KMS-11 (cell line): ENCODE measurements at regions not wholly inside any gene's neighbourhood (a gene's known extent, or its start where the extent isn't known, plus 50 kb on each side); places are given as distances from the start of the nearest gene placed in this dataset.

Source experiments
- H2AFZ ChIP-seq: fragments of 200-600 bp; sonication (generic); 2 replicates; pipeline ENCODE4 v1.6.1; 2016; ENCODE audit warnings: antibody characterized with exemption, mixed run types, low read depth
- H3K27ac ChIP-seq: fragments of 200-600 bp; sonication (generic); 2 replicates; pipeline ENCODE4 v1.6.1; 2016; ENCODE audit warnings: mild to moderate bottlenecking, mixed run types
- H3K27me3 ChIP-seq: fragments of 200-600 bp; sonication (generic); 2 replicates; pipeline ENCODE4 v1.6.1; 2017; ENCODE audit warnings: mild to moderate bottlenecking, low read depth, mixed run types, moderate library complexity; ENCODE audit not compliant: insufficient read depth
- H3K36me3 ChIP-seq: fragments of 200-600 bp; sonication (generic); 2 replicates; pipeline ENCODE4 v1.6.1; 2017; ENCODE audit warnings: mild to moderate bottlenecking, mixed run types; ENCODE audit not compliant: insufficient read depth
- H3K4me1 ChIP-seq: fragments of 200-600 bp; sonication (generic); 2 replicates; pipeline ENCODE4 v1.6.1; 2016; ENCODE audit warnings: mild to moderate bottlenecking, low read depth, mixed run types; ENCODE audit not compliant: poor library complexity, severe bottlenecking
- H3K4me2 ChIP-seq: fragments of 200-600 bp; sonication (generic); 2 replicates; pipeline ENCODE4 v1.7.0; 2016; ENCODE audit warnings: mild to moderate bottlenecking, mixed run types
- H3K4me3 ChIP-seq: fragments of 200-600 bp; sonication (generic); IDR thresholded peaks from 2 replicates; pipeline ENCODE4 v1.6.1; 2017; ENCODE audit warnings: low read depth, low read length, mixed read lengths; ENCODE audit not compliant: insufficient read depth
- H3K79me2 ChIP-seq: fragments of 200-600 bp; sonication (generic); 2 replicates; pipeline ENCODE4 v1.6.1; 2016; ENCODE audit warnings: low read depth, mixed run types; ENCODE audit not compliant: insufficient read depth
- H3K9ac ChIP-seq: fragments of 200-600 bp; sonication (generic); 2 replicates; pipeline ENCODE4 v1.6.1; 2016; ENCODE audit warnings: mild to moderate bottlenecking, mixed run types
- H4K20me1 ChIP-seq: fragments of 200-600 bp; sonication (generic); 2 replicates; pipeline ENCODE4 v1.6.1; 2016; ENCODE audit warnings: mild to moderate bottlenecking, mixed run types; ENCODE audit not compliant: insufficient read depth
- TF ChIP-seq, protein P1 (sequence below): fragments of 200-600 bp; sonication (generic); conservative IDR thresholded peaks from 2 replicates; pipeline ENCODE4 v1.6.1; 2017; ENCODE audit warnings: low read depth, mild to moderate bottlenecking, antibody characterized with exemption, low read length, moderate library complexity, mixed read lengths

GRCh38 chr2:126802774-126803433, 95.8 kb upstream of the TEX51 start:
- H3K4me1 ChIP-seq, result no peaks in the 10 kb centered on the region
- no peaks in the 10 kb centered on the region for H4K20me1 ChIP-seq
- TF ChIP-seq, protein P1, sequence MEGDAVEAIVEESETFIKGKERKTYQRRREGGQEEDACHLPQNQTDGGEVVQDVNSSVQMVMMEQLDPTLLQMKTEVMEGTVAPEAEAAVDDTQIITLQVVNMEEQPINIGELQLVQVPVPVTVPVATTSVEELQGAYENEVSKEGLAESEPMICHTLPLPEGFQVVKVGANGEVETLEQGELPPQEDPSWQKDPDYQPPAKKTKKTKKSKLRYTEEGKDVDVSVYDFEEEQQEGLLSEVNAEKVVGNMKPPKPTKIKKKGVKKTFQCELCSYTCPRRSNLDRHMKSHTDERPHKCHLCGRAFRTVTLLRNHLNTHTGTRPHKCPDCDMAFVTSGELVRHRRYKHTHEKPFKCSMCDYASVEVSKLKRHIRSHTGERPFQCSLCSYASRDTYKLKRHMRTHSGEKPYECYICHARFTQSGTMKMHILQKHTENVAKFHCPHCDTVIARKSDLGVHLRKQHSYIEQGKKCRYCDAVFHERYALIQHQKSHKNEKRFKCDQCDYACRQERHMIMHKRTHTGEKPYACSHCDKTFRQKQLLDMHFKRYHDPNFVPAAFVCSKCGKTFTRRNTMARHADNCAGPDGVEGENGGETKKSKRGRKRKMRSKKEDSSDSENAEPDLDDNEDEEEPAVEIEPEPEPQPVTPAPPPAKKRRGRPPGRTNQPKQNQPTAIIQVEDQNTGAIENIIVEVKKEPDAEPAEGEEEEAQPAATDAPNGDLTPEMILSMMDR, result no peak
- H3K36me3 ChIP-seq, result no peaks in the 10 kb centered on the region
- H3K4me2 ChIP-seq, result no peak overlapping the region
- H2AFZ ChIP-seq, result no peak overlapping the region
- no peaks in the 10 kb centered on the region for H3K79me2 ChIP-seq
- no peaks in the 10 kb centered on the region for H3K27me3 ChIP-seq
- H3K9ac ChIP-seq, result no peak overlapping the region
- no peak overlapping the region for H3K27ac ChIP-seq
- H3K4me3 ChIP-seq, result no peak overlapping the region

GRCh38 chr2:126803434-126803775, 95.3 kb upstream of the TEX51 start:
- H3K4me1 ChIP-seq, result no peaks in the 10 kb centered on the region
- TF ChIP-seq, protein P1, result no peak
- H3K79me2 ChIP-seq, result no peaks in the 10 kb centered on the region
- H3K27me3 ChIP-seq, result no peaks in the 10 kb centered on the region
- no peak overlapping the region for H3K9ac ChIP-seq
- H3K36me3 ChIP-seq, result no peaks in the 10 kb centered on the region
- H2AFZ ChIP-seq, result no peak overlapping the region
- H4K20me1 ChIP-seq, result no peaks in the 10 kb centered on the region
- H3K4me3 ChIP-seq, result no peak overlapping the region
- H3K27ac ChIP-seq, result no peak overlapping the region
- H3K4me2 ChIP-seq, result no peak overlapping the region

- H3K4me1 ChIP-seq, result no peaks in the 10 kb centered on the region
- H3K27ac ChIP-seq, result no peak overlapping the region
- no peaks in the 10 kb centered on the region for H3K79me2 ChIP-seq
- no peaks in the 10 kb centered on the region for H4K20me1 ChIP-seq
- H3K36me3 ChIP-seq, result no peaks in the 10 kb centered on the region
- H2AFZ ChIP-seq, result no peak overlapping the region
- TF ChIP-seq, protein P1, result no peak
- H3K4me3 ChIP-seq, result no peak overlapping the region
- no peak overlapping the region for H3K4me2 ChIP-seq
- no peaks in the 10 kb centered on the region for H3K27me3 ChIP-seq
- no peak overlapping the region for H3K9ac ChIP-seq
These were observed 94.3 kb upstream of the TEX51 start for GRCh38 chr2:126804347-126804746.

DNA sequence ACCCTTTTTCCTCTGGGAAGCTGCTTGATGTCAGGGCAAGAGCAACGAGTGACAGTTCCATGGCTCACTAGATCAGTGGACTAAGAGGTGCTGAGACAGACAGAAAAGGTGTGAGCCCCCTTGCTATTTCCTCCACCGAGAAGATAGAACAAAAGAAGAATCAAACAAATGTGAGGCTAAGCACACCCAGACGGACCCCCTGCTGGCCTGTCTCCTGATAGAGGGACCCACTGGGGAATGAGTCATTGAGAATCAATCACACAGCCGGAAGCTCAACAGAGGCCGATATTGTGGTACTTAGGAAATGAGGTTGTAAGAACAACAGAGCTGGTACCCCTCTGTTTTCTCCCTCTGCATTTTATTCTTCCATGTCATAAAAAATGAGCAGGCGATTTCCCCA, 89.8 kb upstream of the TEX51 start:
- Histone ChIP-seq H3K79me2 (no peaks in the 10 kb centered on the region), H3K36me3 (no peaks in the 10 kb centered on the region), H3K4me2 (no peak overlapping the region), H2AFZ (no peak overlapping the region), H3K9ac (no peak overlapping the region), H3K4me3 (no peak overlapping the region), H3K27ac (no peak overlapping the region), H4K20me1 (no peaks in the 10 kb centered on the region), H3K27me3 (no peaks in the 10 kb centered on the region), H3K4me1 (no peaks in the 10 kb centered on the region)
- TF ChIP-seq, protein P1, result no peak
